ENCODE measurements at regions not wholly inside any gene's neighbourhood (a gene's known extent, or its start where the extent isn't known, plus 50 kb on each side); places are given as distances from the start of the nearest gene placed in this dataset.

DNA sequence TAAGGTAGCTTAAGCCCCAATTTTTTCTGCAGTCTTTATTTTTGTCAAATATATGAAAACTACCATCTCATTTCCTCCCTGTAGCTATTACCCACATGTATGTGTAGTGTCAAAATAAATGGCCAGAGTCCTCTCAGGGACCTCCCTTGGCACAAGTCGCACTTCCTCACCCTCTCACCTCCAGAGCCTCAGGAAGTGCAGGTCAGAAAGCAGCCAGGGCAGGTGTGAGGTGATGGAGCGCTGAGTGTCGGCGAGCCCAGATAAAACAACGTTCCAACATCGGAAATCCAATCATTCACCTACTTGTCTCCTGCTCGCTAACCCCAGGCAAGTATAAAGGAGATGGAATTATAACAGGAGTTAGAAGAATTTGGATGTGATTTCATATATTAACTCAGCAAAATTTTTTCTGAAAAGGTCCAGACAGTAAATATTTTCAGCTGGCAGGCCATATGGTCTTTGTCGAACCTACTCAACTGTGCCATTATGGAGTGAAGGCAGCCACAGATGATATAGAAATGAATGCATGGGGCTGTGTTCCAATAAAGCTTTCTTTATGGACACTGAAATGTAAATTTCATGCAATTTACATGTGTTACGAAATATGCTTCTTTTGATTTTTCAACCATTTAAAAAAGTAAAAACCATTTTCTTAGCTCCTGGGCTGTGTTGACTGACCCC lies 76.8 kb upstream of the ERG start:
- ATAC-seq, result no peak
- Histone ChIP-seq H3K9me3 (replicated peaks; ENCODE audit: control insufficient read depth, insufficient read depth, low read depth, low read length) (no peaks in the 10 kb centered on the region), H3K4me3 (no peak overlapping the region), H3K79me2 (ENCODE audit: control insufficient read depth, insufficient read depth, low read length) (no peaks in the 10 kb centered on the region), H3K36me3 (ENCODE audit: control insufficient read depth, insufficient read depth, low read length) (no peaks in the 10 kb centered on the region), H3K27me3 (ENCODE audit: control insufficient read depth in 2 of 2, insufficient read depth in 2 of 2, low read length in 2 of 2) (peaks cover 19 to 34% of the 10 kb centered on the region in 2 experiments), H3K9me1 (ENCODE audit: control insufficient read depth, insufficient read depth, low read length) (no peaks in the 10 kb centered on the region), H3K27ac (ENCODE audit: extremely low read depth, low read depth, low read length) (no peak overlapping the region), H4K20me1 (replicated peaks; ENCODE audit: control insufficient read depth, insufficient read depth, low read length) (no peaks in the 10 kb centered on the region), H3K9ac (ENCODE audit: insufficient read depth in 1 of 2, low read depth in 2 of 2, low read length in 2 of 2) (no peak overlapping the region), H3K4me2 (ENCODE audit: insufficient read depth, low read length) (no peak overlapping the region), H3K4me1 (replicated peaks in 1 of 2; ENCODE audit: control insufficient read depth in 2 of 2, insufficient read depth in 2 of 2, low read length in 2 of 2) (no peaks in the 10 kb centered on the region), H2AFZ (ENCODE audit: low read depth, low read length) (no peak overlapping the region)
- in situ Hi-C loops (cut with MboI), result no loop called here
- BruUV-seq (replicated peaks), result no TSS peak
- no peak for FAIRE-seq
- intact Hi-C loops (cut with micrococcal nuclease), result no loop called here
- ChIA-PET POLR2A (interaction anchor here (0.7 to 1.6 kb wide), 3 partner anchors 11 to 30 kb away, joined by 3 to 6 read pairs (median 4); no protein-coding TSS in a partner anchor), CTCF (ENCODE audit: low intra/inter-chr PET ratio) (no interaction called here)
- 1% methylated on average over 9 of the region's 9 CpGs for WGBS (ENCODE audit: insufficient coverage, low coverage, missing lambda C conversion rate)
- DNase-seq (ENCODE audit: extremely low read depth in 1 of 4, low spot score in 3 of 4), result no peak
- TF ChIP-seq CCNT2 (IDR thresholded peaks at IDR 0.05; ENCODE audit: borderline replicate concordance, extremely low read depth, insufficient read length, low read depth, low read length) (no peak), FOS (IDR thresholded peaks at IDR 0.05; ENCODE audit: extremely low read depth, insufficient read length) (no peak), NCOR1 (IDR thresholded peaks at IDR 0.05) (no peak), FOXA1 (IDR thresholded peaks at IDR 0.05; ENCODE audit: borderline replicate concordance) (no peak), FOXM1 (IDR thresholded peaks at IDR 0.05; ENCODE audit: low read depth) (no peak), FOXM1 (CRISPR knock-in tag; IDR thresholded peaks at IDR 0.05; ENCODE audit: low read depth) (no peak), MEF2D (tag; conservative IDR thresholded peaks at IDR 0.05; ENCODE audit: low read depth) (no peak), ATF7 (IDR thresholded peaks at IDR 0.05) (no peak), NCOA6 (IDR thresholded peaks at IDR 0.05) (no peak), POU5F1 (IDR thresholded peaks at IDR 0.05; ENCODE audit: borderline replicate concordance, low read depth, low read length, partially characterized antibody) (no peak), MEF2A (IDR thresholded peaks at IDR 0.05; ENCODE audit: control insufficient read depth, low read depth, low read length) (no peak), TCFL5 (CRISPR knock-in tag; conservative IDR thresholded peaks at IDR 0.05) (no peak), CBX2 (IDR thresholded peaks at IDR 0.05; ENCODE audit: insufficient read depth, low read length, poor library complexity, severe bottlenecking) (no peak), ZNF24 (IDR thresholded peaks at IDR 0.05) (no peak), ZNF586 (CRISPR knock-in tag; conservative IDR thresholded peaks at IDR 0.05) (no peak)
- TF ChIP-seq, protein P1, sequence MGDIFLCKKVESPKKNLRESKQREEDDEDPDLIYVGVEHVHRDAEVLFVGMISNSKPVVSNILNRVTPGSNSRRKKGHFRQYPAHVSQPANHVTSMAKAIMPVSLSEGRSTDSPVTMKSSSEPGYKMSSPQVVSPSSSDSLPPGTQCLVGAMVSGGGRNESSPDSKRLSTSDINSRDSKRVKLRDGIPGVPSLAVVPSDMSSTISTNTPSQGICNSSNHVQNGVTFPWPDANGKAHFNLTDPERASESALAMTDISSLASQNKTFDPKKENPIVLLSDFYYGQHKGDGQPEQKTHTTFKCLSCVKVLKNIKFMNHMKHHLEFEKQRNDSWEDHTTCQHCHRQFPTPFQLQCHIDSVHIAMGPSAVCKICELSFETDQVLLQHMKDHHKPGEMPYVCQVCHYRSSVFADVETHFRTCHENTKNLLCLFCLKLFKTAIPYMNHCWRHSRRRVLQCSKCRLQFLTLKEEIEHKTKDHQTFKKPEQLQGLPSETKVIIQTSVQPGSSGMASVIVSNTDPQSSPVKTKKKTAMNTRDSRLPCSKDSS (IDR thresholded peaks at IDR 0.05; ENCODE audit: low read depth, partially characterized antibody), result no peak
- TF ChIP-seq, protein P2, sequence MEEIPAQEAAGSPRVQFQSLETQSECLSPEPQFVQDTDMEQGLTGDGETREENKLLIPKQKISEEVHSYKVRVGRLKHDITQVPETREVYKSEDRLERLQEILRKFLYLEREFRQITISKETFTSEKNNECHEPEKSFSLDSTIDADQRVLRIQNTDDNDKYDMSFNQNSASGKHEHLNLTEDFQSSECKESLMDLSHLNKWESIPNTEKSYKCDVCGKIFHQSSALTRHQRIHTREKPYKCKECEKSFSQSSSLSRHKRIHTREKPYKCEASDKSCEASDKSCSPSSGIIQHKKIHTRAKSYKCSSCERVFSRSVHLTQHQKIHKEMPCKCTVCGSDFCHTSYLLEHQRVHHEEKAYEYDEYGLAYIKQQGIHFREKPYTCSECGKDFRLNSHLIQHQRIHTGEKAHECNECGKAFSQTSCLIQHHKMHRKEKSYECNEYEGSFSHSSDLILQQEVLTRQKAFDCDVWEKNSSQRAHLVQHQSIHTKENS (CRISPR knock-in tag; IDR thresholded peaks at IDR 0.05), result no peak
- TF ChIP-seq, protein P3, sequence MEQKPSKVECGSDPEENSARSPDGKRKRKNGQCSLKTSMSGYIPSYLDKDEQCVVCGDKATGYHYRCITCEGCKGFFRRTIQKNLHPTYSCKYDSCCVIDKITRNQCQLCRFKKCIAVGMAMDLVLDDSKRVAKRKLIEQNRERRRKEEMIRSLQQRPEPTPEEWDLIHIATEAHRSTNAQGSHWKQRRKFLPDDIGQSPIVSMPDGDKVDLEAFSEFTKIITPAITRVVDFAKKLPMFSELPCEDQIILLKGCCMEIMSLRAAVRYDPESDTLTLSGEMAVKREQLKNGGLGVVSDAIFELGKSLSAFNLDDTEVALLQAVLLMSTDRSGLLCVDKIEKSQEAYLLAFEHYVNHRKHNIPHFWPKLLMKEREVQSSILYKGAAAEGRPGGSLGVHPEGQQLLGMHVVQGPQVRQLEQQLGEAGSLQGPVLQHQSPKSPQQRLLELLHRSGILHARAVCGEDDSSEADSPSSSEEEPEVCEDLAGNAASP (IDR thresholded peaks at IDR 0.05), result no peak
